Upper lobe of left lung (tissue), 6 donors: ENCODE measurements at regions not wholly inside any gene's neighbourhood (a gene's known extent, or its start where the extent isn't known, plus 50 kb on each side); places are given as distances from the start of the nearest gene placed in this dataset.

Experiments used
- ATAC-seq, 2 donors: fragments of 200-7000 bp; cut with Tn5 transposase; one replicate each; pipeline ENCODE4 v1.9.1; 2022; ENCODE audit warnings: mild to moderate bottlenecking in 2 of 2, moderate library complexity in 2 of 2; ENCODE audit not compliant: low FRiP score in 2 of 2
- DNase-seq, 2 donors: peaks; one replicate each; pipeline ENCODE4 v3.0.0-alpha.2; 2019 to 2020
- H3K27ac ChIP-seq, 4 donors: fragments of 200-600 bp; sonication (generic); one replicate each; pipeline ENCODE4 v1.5.1; 2016 to 2019
- H3K27me3 ChIP-seq, 4 donors: fragments of 200-600 bp; sonication (generic); one replicate each; pipeline ENCODE4 v1.5.1; 2017 to 2019
- H3K36me3 ChIP-seq, 4 donors: fragments of 200-600 bp; sonication (generic); one replicate each; pipeline ENCODE4 v1.5.1; 2016 to 2019
- H3K4me1 ChIP-seq, 4 donors: fragments of 200-600 bp; sonication (generic); one replicate each; pipeline ENCODE4 v1.5.1; 2018 to 2019
- H3K4me3 ChIP-seq, 4 donors: fragments of 200-600 bp; sonication (generic); one replicate each; pipeline ENCODE4 v1.5.1; 2017 to 2019; ENCODE audit warnings: mild to moderate bottlenecking in 2 of 4, moderate library complexity in 1 of 4
- H3K9me3 ChIP-seq, 4 donors: fragments of 200-600 bp; sonication (generic); one replicate each; pipeline ENCODE4 v1.5.1; 2018 to 2019
- CTCF ChIP-seq, 6 experiments: fragments of 450-650 bp in 4 of 6; fragments of 200-600 bp in 2 of 6; sonication (generic) in 2 of 6; IDR thresholded peaks; one replicate each; pipeline ENCODE4 v1.5.1; 2016 to 2019; ENCODE audit warnings: antibody characterized with exemption in 6 of 6
- EP300 ChIP-seq, 4 donors: sonication (generic); formaldehyde crosslinking; IDR thresholded peaks; one replicate each; pipeline ENCODE4 v1.5.1; 2017; ENCODE audit warnings: antibody characterized with exemption in 4 of 4, control low read depth in 2 of 4
- POLR2A ChIP-seq, 4 donors: fragments of 450-650 bp; IDR thresholded peaks; one replicate each; pipeline ENCODE4 v1.5.1; 2016 to 2017; ENCODE audit warnings: antibody characterized with exemption in 4 of 4, mild to moderate bottlenecking in 2 of 4
- POLR2AphosphoS5 ChIP-seq, 2 donors: sonication (generic); formaldehyde crosslinking; IDR thresholded peaks; one replicate each; pipeline ENCODE4 v1.5.1; 2017; ENCODE audit warnings: antibody characterized with exemption in 2 of 2
- WGBS, 2 donors: methylation state at CpG; one replicate each; pipeline ENCODE4 v1.1.5; 2017 to 2018; 5-methylcytosine and 5-hydroxymethylcytosine counted together
- donor health status: DM: no; HTN: no; CAD: no; lungs with moderate emphysema.
- donor health status: DM: no; HTN: yes; CAD: no; lungs with severe emphysema.

- H3K27me3 ChIP-seq = no peaks in the 10 kb centered on the region
- ATAC-seq (no peak), DNase-seq (no peak)
- no peaks in the 10 kb centered on the region for H3K36me3 ChIP-seq
- H3K27ac ChIP-seq = no peak overlapping the region
- 45 to 84% methylated on average over 1 of the region's 1 CpG for WGBS, 2 donors
- TF ChIP-seq POLR2AphosphoS5 (IDR thresholded peaks at IDR 0.05) = no peak
- TF ChIP-seq EP300 (IDR thresholded peaks at IDR 0.05) = no peak
- TF ChIP-seq POLR2A (IDR thresholded peaks at IDR 0.05) = no peak
- no peak for TF ChIP-seq CTCF (IDR thresholded peaks at IDR 0.05)
- no peak overlapping the region for H3K4me3 ChIP-seq
- no peaks in the 10 kb centered on the region for H3K4me1 ChIP-seq
- no peaks in the 10 kb centered on the region for H3K9me3 ChIP-seq
These were observed 199.3 kb upstream of the FAT4 start for GRCh38 chr4:125115476-125115875.

GRCh38 chr4:125112536-125112935, 202.2 kb upstream of the FAT4 start:
- Histone ChIP-seq H3K4me1 (no peaks in the 10 kb centered on the region), H3K9me3 (no peaks in the 10 kb centered on the region), H3K27ac (no peak overlapping the region), H3K36me3 (no peaks in the 10 kb centered on the region), H3K4me3 (no peak overlapping the region), H3K27me3 (no peaks in the 10 kb centered on the region)
- no peak for TF ChIP-seq CTCF (IDR thresholded peaks at IDR 0.05)
- TF ChIP-seq POLR2A (IDR thresholded peaks at IDR 0.05) = no peak
- TF ChIP-seq POLR2AphosphoS5 (IDR thresholded peaks at IDR 0.05) = no peak
- no peak for TF ChIP-seq EP300 (IDR thresholded peaks at IDR 0.05)
- 84 to 95% methylated on average over 3 of the region's 3 CpGs for WGBS, 2 donors
- DNase-seq = no peak
- ATAC-seq = no peak

GRCh38 chr4:125111323-125111722, 203.4 kb upstream of the FAT4 start:
- WGBS, 2 donors = 70 to 75% methylated on average over 3 of the region's 3 CpGs
- no peak for DNase-seq

GRCh38 chr4:125105561-125105960, 209.2 kb upstream of the FAT4 start:
- ATAC-seq (no peak), DNase-seq (no peak)
- H3K27ac ChIP-seq = no peak overlapping the region
- H3K4me3 ChIP-seq = no peak overlapping the region
- H3K27me3 ChIP-seq = no peaks in the 10 kb centered on the region
- 80 to 88% methylated on average over 2 of the region's 2 CpGs for WGBS, 2 donors
- no peaks in the 10 kb centered on the region for H3K36me3 ChIP-seq
- no peaks in the 10 kb centered on the region for H3K9me3 ChIP-seq
- H3K4me1 ChIP-seq = no peaks in the 10 kb centered on the region
- TF ChIP-seq POLR2A (IDR thresholded peaks at IDR 0.05) (no peak), EP300 (IDR thresholded peaks at IDR 0.05) (no peak), POLR2AphosphoS5 (IDR thresholded peaks at IDR 0.05) (no peak), CTCF (IDR thresholded peaks at IDR 0.05) (no peak)

More at GRCh38 chr4:125111323-125111722, 203.4 kb upstream of the FAT4 start:
- Histone ChIP-seq H3K9me3 (no peaks in the 10 kb centered on the region), H3K4me1 (no peaks in the 10 kb centered on the region), H3K27ac (no peak overlapping the region), H3K4me3 (no peak overlapping the region), H3K27me3 (no peaks in the 10 kb centered on the region), H3K36me3 (no peaks in the 10 kb centered on the region)
- TF ChIP-seq CTCF (IDR thresholded peaks at IDR 0.05) (no peak), POLR2AphosphoS5 (IDR thresholded peaks at IDR 0.05) (no peak), EP300 (IDR thresholded peaks at IDR 0.05) (no peak), POLR2A (IDR thresholded peaks at IDR 0.05) (no peak)
- ATAC-seq = no peak

GRCh38 chr4:125104616-125105015, 210.1 kb upstream of the FAT4 start:
- no peak for ATAC-seq
- Histone ChIP-seq H3K4me3 (no peak overlapping the region), H3K27ac (no peak overlapping the region), H3K4me1 (no peaks in the 10 kb centered on the region), H3K36me3 (no peaks in the 10 kb centered on the region), H3K9me3 (no peaks in the 10 kb centered on the region), H3K27me3 (no peaks in the 10 kb centered on the region)
- 76 to 83% methylated on average over 2 of the region's 2 CpGs for WGBS, 2 donors
- no peak for DNase-seq
- TF ChIP-seq CTCF (IDR thresholded peaks at IDR 0.05) (no peak), EP300 (IDR thresholded peaks at IDR 0.05) (no peak), POLR2AphosphoS5 (IDR thresholded peaks at IDR 0.05) (no peak), POLR2A (IDR thresholded peaks at IDR 0.05) (no peak)
